Mesenchymal stem cell (in vitro differentiated cells and primary cell): ENCODE measurements at regions not wholly inside any gene's neighbourhood (a gene's known extent, or its start where the extent isn't known, plus 50 kb on each side); places are given as distances from the start of the nearest gene placed in this dataset.

Experiments used
- DNase-seq: peaks from one replicate; pipeline ENCODE4 v3.0.0-alpha.2; 2013
- H2AFZ ChIP-seq: one replicate; pipeline ENCODE4 v1.6.1; 2013; ENCODE audit warnings: low read depth, mild to moderate bottlenecking, control low read depth, inconsistent platforms, low read length, moderate library complexity
- H2AK5ac ChIP-seq: 2 replicates; pipeline ENCODE4 v1.6.1; 2013; ENCODE audit warnings: low read length, moderate library complexity, mild to moderate bottlenecking, inconsistent platforms; ENCODE audit not compliant: severe bottlenecking
- H2BK120ac ChIP-seq: one replicate; pipeline ENCODE4 v1.6.1; 2013; ENCODE audit warnings: low read depth, mild to moderate bottlenecking, inconsistent platforms, low read length, moderate library complexity
- H2BK12ac ChIP-seq, 2 experiments: one replicate each; pipeline ENCODE4 v1.6.1; 2013; ENCODE audit warnings: inconsistent platforms in 2 of 2, low read length in 2 of 2, mild to moderate bottlenecking in 2 of 2, moderate library complexity in 2 of 2, control low read depth in 1 of 2
- H2BK15ac ChIP-seq: one replicate; pipeline ENCODE4 v1.6.1; 2013; ENCODE audit warnings: mild to moderate bottlenecking, low read depth, inconsistent platforms; ENCODE audit not compliant: poor library complexity, severe bottlenecking
- H2BK5ac ChIP-seq: 2 replicates; pipeline ENCODE4 v1.6.1; 2013; ENCODE audit warnings: low read depth, mild to moderate bottlenecking, low read length, control low read depth, inconsistent platforms; ENCODE audit not compliant: poor library complexity, severe bottlenecking
- H3K14ac ChIP-seq, 2 experiments: one replicate each; pipeline ENCODE4 v1.6.1; 2013; ENCODE audit warnings: inconsistent platforms in 2 of 2, low read length in 2 of 2, control low read depth in 1 of 2, mild to moderate bottlenecking in 1 of 2, moderate library complexity in 1 of 2
- H3K18ac ChIP-seq, 2 experiments: one replicate each; pipeline ENCODE4 v1.6.1; 2013; ENCODE audit warnings: inconsistent platforms in 2 of 2, low read length in 2 of 2, control low read depth in 1 of 2, low read depth in 1 of 2, mild to moderate bottlenecking in 1 of 2
- H3K23ac ChIP-seq, 2 experiments: one replicate each; pipeline ENCODE4 v1.6.1; 2013; ENCODE audit warnings: inconsistent platforms in 2 of 2, low read length in 2 of 2, mild to moderate bottlenecking in 2 of 2, moderate library complexity in 2 of 2, control low read depth in 1 of 2
- H3K27ac ChIP-seq: 2 replicates; pipeline ENCODE4 v1.5.1; 2013; ENCODE audit warnings: mild to moderate bottlenecking, moderate library complexity, low read length, control low read depth, inconsistent platforms; ENCODE audit not compliant: poor library complexity, severe bottlenecking
- H3K27me3 ChIP-seq, 2 experiments: 2 replicates each; pipeline versions ENCODE4 v1.6.1 to v1.7.0; 2013; ENCODE audit warnings: low read length in 2 of 2, mild to moderate bottlenecking in 2 of 2, moderate library complexity in 2 of 2, control low read depth in 1 of 2, inconsistent platforms in 1 of 2; ENCODE audit not compliant: control insufficient read depth in 1 of 2, insufficient read depth in 1 of 2
- H3K36me3 ChIP-seq, 2 experiments: 2 replicates each; pipeline versions ENCODE4 v1.6.1 to v1.7.0; 2013; ENCODE audit warnings: low read length in 2 of 2, control low read depth in 1 of 2, inconsistent platforms in 1 of 2, low read depth in 1 of 2, mild to moderate bottlenecking in 1 of 2; ENCODE audit not compliant: insufficient read depth in 2 of 2, control insufficient read depth in 1 of 2
- H3K4ac ChIP-seq, 2 experiments: one replicate each; pipeline ENCODE4 v1.6.1; 2013; ENCODE audit warnings: inconsistent platforms in 2 of 2, low read length in 2 of 2, mild to moderate bottlenecking in 2 of 2, moderate library complexity in 2 of 2, control low read depth in 1 of 2, low read depth in 1 of 2
- H3K4me1 ChIP-seq: 2 replicates; pipeline ENCODE4 v1.6.1; 2013; ENCODE audit warnings: low read depth, low read length, control low read depth; ENCODE audit not compliant: control insufficient read depth, insufficient read depth
- H3K4me2 ChIP-seq: 2 replicates; pipeline ENCODE4 v1.6.1; 2013; ENCODE audit warnings: low read length, mild to moderate bottlenecking, inconsistent platforms; ENCODE audit not compliant: poor library complexity, severe bottlenecking
- H3K4me3 ChIP-seq, 2 experiments: 2 replicates each; pipeline versions ENCODE4 v1.5.1 to v1.7.0; 2013; ENCODE audit warnings: low read length in 2 of 2, mild to moderate bottlenecking in 2 of 2, control low read depth in 1 of 2, low read depth in 1 of 2; ENCODE audit not compliant: insufficient read depth in 1 of 2
- H3K79me1 ChIP-seq: replicated peaks from 2 replicates; pipeline ENCODE4 v1.6.1; 2013; ENCODE audit warnings: mild to moderate bottlenecking, control low read depth, low read length, inconsistent platforms; ENCODE audit not compliant: poor library complexity, severe bottlenecking
- H3K9ac ChIP-seq: 2 replicates; pipeline ENCODE4 v1.7.0; 2013; ENCODE audit warnings: mild to moderate bottlenecking, low read length, moderate library complexity
- H3K9me3 ChIP-seq: 2 replicates; pipeline ENCODE4 v1.7.0; 2013; ENCODE audit warnings: mild to moderate bottlenecking, low read length; ENCODE audit not compliant: control insufficient read depth
- H4K8ac ChIP-seq: one replicate; pipeline ENCODE4 v1.6.1; 2013; ENCODE audit warnings: inconsistent platforms, mild to moderate bottlenecking, low read length, moderate library complexity
- H4K91ac ChIP-seq: one replicate; pipeline ENCODE4 v1.6.1; 2013; ENCODE audit warnings: mild to moderate bottlenecking, low read length, inconsistent platforms
- WGBS: methylation state at CpG from one replicate; pipeline ENCODE4 v1.1.7; 2013; ENCODE audit warnings: mixed read lengths; 5-methylcytosine and 5-hydroxymethylcytosine counted together

DNA sequence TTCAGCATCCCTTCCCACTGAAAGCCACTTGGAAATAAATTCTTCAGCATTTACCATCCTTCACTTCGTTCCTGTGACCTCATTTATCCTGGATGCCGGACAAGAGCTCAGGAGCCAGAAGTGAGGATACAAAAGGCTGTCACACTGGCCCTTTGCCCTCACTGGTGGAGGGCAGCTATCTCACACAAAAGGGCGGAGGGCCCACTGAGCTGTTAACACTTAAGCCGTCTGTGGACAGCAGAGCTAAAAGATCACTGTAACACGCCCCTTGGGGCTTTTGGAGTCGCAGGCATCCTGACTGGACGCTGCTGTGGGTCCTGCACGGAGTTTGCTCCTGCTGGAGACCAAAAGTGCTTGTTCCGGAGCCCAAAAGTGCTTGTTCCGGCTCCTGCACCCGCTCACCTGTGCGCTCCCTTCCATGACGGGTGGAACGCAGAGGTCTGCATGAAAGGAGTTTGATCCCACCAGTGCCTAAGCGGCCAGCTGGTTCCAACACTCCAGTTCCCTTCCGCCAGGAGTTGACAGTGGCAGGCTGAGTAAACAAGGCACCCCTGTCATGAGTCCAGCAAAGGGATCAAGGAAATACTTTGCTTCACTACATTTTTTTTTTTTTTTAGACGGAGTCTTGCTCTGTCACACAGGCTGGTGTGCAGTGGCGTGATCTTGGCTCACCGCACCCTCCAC is 572.0 kb upstream of the LINC00305 start:
- no peak overlapping the region for H3K27ac ChIP-seq
- H3K9me3 ChIP-seq: peaks cover 3% of the 10 kb centered on the region
- H2BK5ac ChIP-seq: no peak overlapping the region
- H3K4me2 ChIP-seq: no peak overlapping the region
- no peaks in the 10 kb centered on the region for H3K4me1 ChIP-seq
- no peak overlapping the region for H2BK120ac ChIP-seq
- DNase-seq: no peak
- WGBS: 77% methylated on average over 19 of the region's 19 CpGs
- H3K27me3 ChIP-seq: no peaks in the 10 kb centered on the region
- H3K23ac ChIP-seq: no peak overlapping the region
- no peak overlapping the region for H4K91ac ChIP-seq
- H2BK15ac ChIP-seq: no peak overlapping the region
- no peak overlapping the region for H3K4me3 ChIP-seq
- no peak overlapping the region for H2BK12ac ChIP-seq
- H3K9ac ChIP-seq: no peak overlapping the region
- no peak overlapping the region for H3K18ac ChIP-seq
- H2AFZ ChIP-seq: no peak overlapping the region
- H2AK5ac ChIP-seq: no peak overlapping the region
- H3K14ac ChIP-seq: no peak overlapping the region
- H3K36me3 ChIP-seq: no peaks in the 10 kb centered on the region
- H3K79me1 ChIP-seq: no peaks in the 10 kb centered on the region
- no peak overlapping the region for H3K4ac ChIP-seq
- no peak overlapping the region for H4K8ac ChIP-seq

DNA sequence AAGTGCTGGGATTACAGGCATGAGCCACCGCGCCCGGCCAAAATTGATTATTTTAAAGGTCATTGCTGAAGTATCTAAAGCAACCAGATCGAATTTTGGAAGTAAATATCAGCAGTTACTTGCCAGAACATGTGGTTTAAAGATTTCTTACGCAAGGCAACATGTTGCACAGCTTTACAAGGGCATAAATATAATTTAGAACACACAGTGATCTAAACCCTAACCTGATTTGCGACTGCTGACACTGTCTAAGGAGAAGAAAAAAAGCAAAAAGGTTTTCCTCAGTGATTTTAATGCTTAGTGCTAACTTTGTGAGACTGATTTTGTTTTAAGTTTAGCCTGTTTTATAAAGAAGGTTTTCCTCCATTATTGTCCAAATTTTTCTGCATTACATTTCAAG is 569.9 kb upstream of the LINC00305 start:
- no peak overlapping the region for H3K14ac ChIP-seq
- H3K9me3 ChIP-seq: peaks cover 3% of the 10 kb centered on the region
- no peak overlapping the region for H2BK15ac ChIP-seq
- H2BK120ac ChIP-seq: no peak overlapping the region
- H3K4me2 ChIP-seq: no peak overlapping the region
- H4K8ac ChIP-seq: no peak overlapping the region
- H3K23ac ChIP-seq: no peak overlapping the region
- H3K79me1 ChIP-seq: no peaks in the 10 kb centered on the region
- WGBS: 78% methylated on average over 6 of the region's 6 CpGs
- DNase-seq: no peak
- H4K91ac ChIP-seq: no peak overlapping the region
- H2AFZ ChIP-seq: no peak overlapping the region
- no peak overlapping the region for H2AK5ac ChIP-seq
- no peak overlapping the region for H3K18ac ChIP-seq
- no peaks in the 10 kb centered on the region for H3K36me3 ChIP-seq
- no peaks in the 10 kb centered on the region for H3K27me3 ChIP-seq
- no peak overlapping the region for H3K4me3 ChIP-seq
- H2BK5ac ChIP-seq: no peak overlapping the region
- no peak overlapping the region for H3K27ac ChIP-seq
- no peak overlapping the region for H2BK12ac ChIP-seq
- no peak overlapping the region for H3K4ac ChIP-seq
- no peaks in the 10 kb centered on the region for H3K4me1 ChIP-seq
- no peak overlapping the region for H3K9ac ChIP-seq

DNA sequence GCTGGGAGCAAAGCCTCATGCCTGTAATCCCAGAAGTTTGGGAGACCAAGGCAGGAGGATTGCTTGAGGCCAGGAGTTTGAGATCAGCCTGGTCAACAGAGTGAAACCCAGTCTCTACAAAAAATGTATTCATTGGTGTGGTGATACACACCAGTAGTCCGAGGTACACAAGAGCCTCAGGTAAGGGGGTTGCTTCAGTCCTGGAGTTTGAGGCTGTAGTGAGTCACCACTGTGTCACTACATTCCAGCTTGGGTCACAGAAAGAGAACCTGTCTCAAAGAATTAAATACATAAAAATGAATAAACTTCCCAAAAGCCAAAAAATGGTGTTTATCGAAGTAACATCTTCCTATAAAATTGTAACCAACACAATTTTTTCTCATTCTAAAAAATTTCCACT is 568.1 kb upstream of the LINC00305 start:
- no peak overlapping the region for H3K4me2 ChIP-seq
- no peak overlapping the region for H2AFZ ChIP-seq
- no peaks in the 10 kb centered on the region for H3K36me3 ChIP-seq
- H3K18ac ChIP-seq: no peak overlapping the region
- H3K9me3 ChIP-seq: peaks cover 2% of the 10 kb centered on the region
- H3K14ac ChIP-seq: no peak overlapping the region
- H3K23ac ChIP-seq: no peak overlapping the region
- H3K4me1 ChIP-seq: no peaks in the 10 kb centered on the region
- no peak overlapping the region for H2BK15ac ChIP-seq
- H3K4me3 ChIP-seq: no peak overlapping the region
- H3K27ac ChIP-seq: no peak overlapping the region
- no peak overlapping the region for H3K4ac ChIP-seq
- no peak overlapping the region for H4K8ac ChIP-seq
- H4K91ac ChIP-seq: no peak overlapping the region
- no peak overlapping the region for H2BK120ac ChIP-seq
- WGBS: 50% methylated on average over 2 of the region's 2 CpGs
- DNase-seq: no peak
- H2AK5ac ChIP-seq: no peak overlapping the region
- H2BK12ac ChIP-seq: no peak overlapping the region
- H2BK5ac ChIP-seq: no peak overlapping the region
- no peaks in the 10 kb centered on the region for H3K27me3 ChIP-seq
- H3K79me1 ChIP-seq: no peaks in the 10 kb centered on the region
- no peak overlapping the region for H3K9ac ChIP-seq

DNA sequence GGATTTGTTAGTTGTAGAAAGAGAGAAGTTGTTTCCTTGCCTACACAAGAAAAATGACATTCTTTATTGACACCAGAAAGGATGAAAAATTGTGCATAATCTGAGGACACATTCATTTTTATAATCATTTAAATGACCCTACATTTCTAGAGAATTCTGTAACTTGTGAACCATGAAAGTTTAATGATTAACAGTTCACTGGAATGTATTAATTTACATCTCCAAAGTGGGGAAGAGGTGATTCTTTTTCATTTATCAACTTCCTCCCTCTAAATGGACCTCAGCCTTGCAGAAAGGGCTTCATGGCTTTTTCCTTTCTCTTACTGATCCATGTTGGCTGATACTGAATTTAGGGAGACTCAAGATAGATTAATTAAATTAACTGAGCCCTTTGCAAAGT is 565.2 kb upstream of the LINC00305 start:
- H3K27ac ChIP-seq: no peak overlapping the region

More for the DNA sequence above, 565.2 kb upstream of the LINC00305 start:
- H3K27me3 ChIP-seq: no peaks in the 10 kb centered on the region
- H2BK15ac ChIP-seq: no peak overlapping the region
- no peaks in the 10 kb centered on the region for H3K4me1 ChIP-seq
- no peak overlapping the region for H3K14ac ChIP-seq
- no peak overlapping the region for H3K9ac ChIP-seq
- no peak overlapping the region for H2AFZ ChIP-seq
- H3K18ac ChIP-seq: no peak overlapping the region
- no peak overlapping the region for H2BK5ac ChIP-seq
- H3K36me3 ChIP-seq: no peaks in the 10 kb centered on the region
- H4K8ac ChIP-seq: no peak overlapping the region
- H3K4me2 ChIP-seq: no peak overlapping the region
- no peaks in the 10 kb centered on the region for H3K79me1 ChIP-seq
- H3K9me3 ChIP-seq: no peaks in the 10 kb centered on the region
- no peak for DNase-seq
- no peak overlapping the region for H3K23ac ChIP-seq
- H2AK5ac ChIP-seq: no peak overlapping the region
- H2BK120ac ChIP-seq: no peak overlapping the region
- no peak overlapping the region for H2BK12ac ChIP-seq
- H3K4me3 ChIP-seq: no peak overlapping the region
- H4K91ac ChIP-seq: no peak overlapping the region
- no peak overlapping the region for H3K4ac ChIP-seq
